Body of pancreas (tissue), 4 donors: ENCODE measurements at regions not wholly inside any gene's neighbourhood (a gene's known extent, or its start where the extent isn't known, plus 50 kb on each side); places are given as distances from the start of the nearest gene placed in this dataset.

Experiments used
- POLR2A ChIP-seq, 3 donors: fragments of 450-650 bp; IDR thresholded peaks; one replicate each; pipeline ENCODE4 v1.6.1; 2016; ENCODE audit warnings: antibody characterized with exemption in 3 of 3, mild to moderate bottlenecking in 2 of 3
- TF ChIP-seq, protein P1 (sequence below), 7 experiments: fragments of 450-650 bp in 4 of 7; fragments of 200-600 bp in 3 of 7; sonication (generic) in 3 of 7; IDR thresholded peaks; one replicate each; pipeline ENCODE4 v1.5.1; 2016 to 2019; ENCODE audit warnings: antibody characterized with exemption in 7 of 7

- no peak for TF ChIP-seq POLR2A (IDR thresholded peaks at IDR 0.05)
- TF ChIP-seq, protein P1, sequence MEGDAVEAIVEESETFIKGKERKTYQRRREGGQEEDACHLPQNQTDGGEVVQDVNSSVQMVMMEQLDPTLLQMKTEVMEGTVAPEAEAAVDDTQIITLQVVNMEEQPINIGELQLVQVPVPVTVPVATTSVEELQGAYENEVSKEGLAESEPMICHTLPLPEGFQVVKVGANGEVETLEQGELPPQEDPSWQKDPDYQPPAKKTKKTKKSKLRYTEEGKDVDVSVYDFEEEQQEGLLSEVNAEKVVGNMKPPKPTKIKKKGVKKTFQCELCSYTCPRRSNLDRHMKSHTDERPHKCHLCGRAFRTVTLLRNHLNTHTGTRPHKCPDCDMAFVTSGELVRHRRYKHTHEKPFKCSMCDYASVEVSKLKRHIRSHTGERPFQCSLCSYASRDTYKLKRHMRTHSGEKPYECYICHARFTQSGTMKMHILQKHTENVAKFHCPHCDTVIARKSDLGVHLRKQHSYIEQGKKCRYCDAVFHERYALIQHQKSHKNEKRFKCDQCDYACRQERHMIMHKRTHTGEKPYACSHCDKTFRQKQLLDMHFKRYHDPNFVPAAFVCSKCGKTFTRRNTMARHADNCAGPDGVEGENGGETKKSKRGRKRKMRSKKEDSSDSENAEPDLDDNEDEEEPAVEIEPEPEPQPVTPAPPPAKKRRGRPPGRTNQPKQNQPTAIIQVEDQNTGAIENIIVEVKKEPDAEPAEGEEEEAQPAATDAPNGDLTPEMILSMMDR (IDR thresholded peaks at IDR 0.05), result no peak
Measured at GRCh38 chr7:149666360-149666945, 106.9 kb downstream of the ZNF467 start.
